Lower lobe of right lung (tissue), 2 donors: ENCODE measurements at regions not wholly inside any gene's neighbourhood (a gene's known extent, or its start where the extent isn't known, plus 50 kb on each side); places are given as distances from the start of the nearest gene placed in this dataset.

Source experiments
- ATAC-seq, 2 donors: fragments of 200-7000 bp; cut with Tn5 transposase; one replicate each; pipeline ENCODE4 v1.9.1; 2020 to 2022; ENCODE audit warnings: mild to moderate bottlenecking in 2 of 2, moderate library complexity in 2 of 2
- DNase-seq: peaks from one replicate; pipeline ENCODE4 v3.0.0-alpha.2; 2020
- H3K27ac ChIP-seq: fragments of 200-600 bp; one replicate; pipeline ENCODE4 v1.8.0; 2022
- H3K27me3 ChIP-seq: fragments of 200-600 bp; one replicate; pipeline ENCODE4 v1.8.0; 2022; ENCODE audit warnings: low read depth
- H3K36me3 ChIP-seq: fragments of 200-600 bp; one replicate; pipeline ENCODE4 v1.8.0; 2022; ENCODE audit warnings: mild to moderate bottlenecking
- H3K4me1 ChIP-seq: fragments of 200-600 bp; one replicate; pipeline ENCODE4 v1.8.0; 2022
- H3K4me3 ChIP-seq: fragments of 200-600 bp; one replicate; pipeline ENCODE4 v1.8.0; 2022; ENCODE audit warnings: mild to moderate bottlenecking
- H3K9me3 ChIP-seq: fragments of 200-600 bp; one replicate; pipeline ENCODE4 v1.8.0; 2022
- CTCF ChIP-seq: fragments of 200-600 bp; IDR thresholded peaks from one replicate; pipeline ENCODE4 v1.8.0; 2022; ENCODE audit warnings: antibody characterized with exemption, mild to moderate bottlenecking
- intact Hi-C: fragments of 100-400 bp; cut with DNase I; formaldehyde crosslinking; loops from one replicate; pipeline ENCODE4 v1.11.0; 2022
- donor health status: DM: no; HTN: yes; CAD: no; lungs with severe emphysema.

GRCh38 chr15:87312221-87312620, 944.3 kb downstream of the NTRK3 start:
- intact Hi-C loops, result no loop called here
- DNase-seq, result no peak
- no peak for TF ChIP-seq CTCF

GRCh38 chr15:87300146-87300545, 956.4 kb downstream of the NTRK3 start:
- DNase-seq, result no peak
- Histone ChIP-seq H3K27me3 (no peaks in the 10 kb centered on the region), H3K4me1 (no peaks in the 10 kb centered on the region), H3K4me3 (no peak overlapping the region), H3K27ac (no peak overlapping the region), H3K36me3 (no peaks in the 10 kb centered on the region), H3K9me3 (no peaks in the 10 kb centered on the region)
- no peak for ATAC-seq
- intact Hi-C loops, result no loop called here
- TF ChIP-seq CTCF, result no peak

More at GRCh38 chr15:87312221-87312620, 944.3 kb downstream of the NTRK3 start:
- no peak overlapping the region for H3K27ac ChIP-seq
- no peaks in the 10 kb centered on the region for H3K36me3 ChIP-seq
- no peaks in the 10 kb centered on the region for H3K9me3 ChIP-seq
- H3K4me3 ChIP-seq, result no peak overlapping the region
- H3K4me1 ChIP-seq, result no peaks in the 10 kb centered on the region
- no peak for ATAC-seq
- H3K27me3 ChIP-seq, result no peaks in the 10 kb centered on the region

GRCh38 chr15:87294854-87295253, 961.7 kb downstream of the NTRK3 start:
- Histone ChIP-seq H3K4me1 (no peaks in the 10 kb centered on the region), H3K4me3 (no peak overlapping the region), H3K9me3 (no peaks in the 10 kb centered on the region), H3K27ac (no peak overlapping the region), H3K36me3 (no peaks in the 10 kb centered on the region), H3K27me3 (no peaks in the 10 kb centered on the region)
- TF ChIP-seq CTCF, result no peak
- DNase-seq (no peak), ATAC-seq (no peak)
- intact Hi-C loops, result no loop called here

- Histone ChIP-seq H3K4me1 (no peaks in the 10 kb centered on the region), H3K27ac (no peak overlapping the region), H3K4me3 (no peak overlapping the region), H3K27me3 (no peaks in the 10 kb centered on the region), H3K36me3 (no peaks in the 10 kb centered on the region), H3K9me3 (no peaks in the 10 kb centered on the region)
- intact Hi-C loops, result no loop called here
- ATAC-seq (no peak), DNase-seq (no peak)
- TF ChIP-seq CTCF, result no peak
Measured at GRCh38 chr15:87293031-87293430, 963.5 kb downstream of the NTRK3 start.

GRCh38 chr15:87287156-87287555, 969.4 kb downstream of the NTRK3 start:
- ATAC-seq (no peak), DNase-seq (no peak)
- intact Hi-C loops, result no loop called here
- TF ChIP-seq CTCF, result no peak
- H3K27me3 ChIP-seq, result no peaks in the 10 kb centered on the region
- H3K36me3 ChIP-seq, result no peaks in the 10 kb centered on the region
- no peaks in the 10 kb centered on the region for H3K4me1 ChIP-seq
- no peak overlapping the region for H3K27ac ChIP-seq
- no peak overlapping the region for H3K4me3 ChIP-seq
- H3K9me3 ChIP-seq, result no peaks in the 10 kb centered on the region

- Histone ChIP-seq H3K9me3 (peaks cover 8% of the 10 kb centered on the region), H3K4me3 (no peak overlapping the region), H3K36me3 (no peaks in the 10 kb centered on the region), H3K27ac (no peak overlapping the region), H3K27me3 (no peaks in the 10 kb centered on the region), H3K4me1 (no peaks in the 10 kb centered on the region)
- no peak for ATAC-seq
- intact Hi-C loops, result no loop called here
- TF ChIP-seq CTCF, result no peak
- DNase-seq, result no peak
Measured at GRCh38 chr15:87269566-87269965, 987.0 kb downstream of the NTRK3 start.
